Neural progenitor cell (in vitro differentiated cells): ENCODE measurements at regions not wholly inside any gene's neighbourhood (a gene's known extent, or its start where the extent isn't known, plus 50 kb on each side); places are given as distances from the start of the nearest gene placed in this dataset.

Source experiments
- EZH2 ChIP-seq: fragments of 200-600 bp; sonication (generic); IDR thresholded peaks from 2 replicates; pipeline ENCODE4 v1.6.1; 2017; ENCODE audit warnings: antibody characterized with exemption, mild to moderate bottlenecking, moderate library complexity
- EZH2phosphoT487 ChIP-seq: fragments of 200-600 bp; sonication (generic); IDR thresholded peaks from 2 replicates; pipeline ENCODE4 v1.6.1; 2017; ENCODE audit warnings: antibody characterized with exemption
- TF ChIP-seq, protein P1 (sequence below): fragments of 200-600 bp; sonication (generic); IDR thresholded peaks from 2 replicates; pipeline ENCODE4 v1.5.1; 2017; ENCODE audit warnings: antibody characterized with exemption, mild to moderate bottlenecking

DNA sequence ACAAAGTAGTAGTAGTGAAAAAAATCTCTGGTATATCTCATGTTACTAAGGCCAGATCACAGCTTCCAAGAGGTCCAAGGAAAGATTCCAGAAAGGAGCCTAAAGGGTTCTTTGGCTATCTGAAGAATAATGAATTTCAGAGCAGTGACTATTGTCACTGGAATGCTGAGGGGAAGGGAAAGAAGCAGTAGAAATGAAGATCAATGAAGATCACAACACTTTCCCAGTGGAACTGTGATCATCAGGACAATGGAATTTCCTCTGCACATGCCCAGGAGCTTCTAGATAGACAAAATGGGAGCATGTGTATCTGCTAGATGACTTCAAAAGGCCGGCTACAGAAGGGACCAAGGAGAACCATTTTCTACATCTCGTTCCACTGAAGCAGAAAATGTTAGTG is 219.5 kb upstream of the PHYHIPL start:
- TF ChIP-seq EZH2 (no peak), EZH2phosphoT487 (no peak)
- TF ChIP-seq, protein P1, sequence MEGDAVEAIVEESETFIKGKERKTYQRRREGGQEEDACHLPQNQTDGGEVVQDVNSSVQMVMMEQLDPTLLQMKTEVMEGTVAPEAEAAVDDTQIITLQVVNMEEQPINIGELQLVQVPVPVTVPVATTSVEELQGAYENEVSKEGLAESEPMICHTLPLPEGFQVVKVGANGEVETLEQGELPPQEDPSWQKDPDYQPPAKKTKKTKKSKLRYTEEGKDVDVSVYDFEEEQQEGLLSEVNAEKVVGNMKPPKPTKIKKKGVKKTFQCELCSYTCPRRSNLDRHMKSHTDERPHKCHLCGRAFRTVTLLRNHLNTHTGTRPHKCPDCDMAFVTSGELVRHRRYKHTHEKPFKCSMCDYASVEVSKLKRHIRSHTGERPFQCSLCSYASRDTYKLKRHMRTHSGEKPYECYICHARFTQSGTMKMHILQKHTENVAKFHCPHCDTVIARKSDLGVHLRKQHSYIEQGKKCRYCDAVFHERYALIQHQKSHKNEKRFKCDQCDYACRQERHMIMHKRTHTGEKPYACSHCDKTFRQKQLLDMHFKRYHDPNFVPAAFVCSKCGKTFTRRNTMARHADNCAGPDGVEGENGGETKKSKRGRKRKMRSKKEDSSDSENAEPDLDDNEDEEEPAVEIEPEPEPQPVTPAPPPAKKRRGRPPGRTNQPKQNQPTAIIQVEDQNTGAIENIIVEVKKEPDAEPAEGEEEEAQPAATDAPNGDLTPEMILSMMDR, result no peak
